ENCODE measurements at regions not wholly inside any gene's neighbourhood (a gene's known extent, or its start where the extent isn't known, plus 50 kb on each side); places are given as distances from the start of the nearest gene placed in this dataset.

DNA sequence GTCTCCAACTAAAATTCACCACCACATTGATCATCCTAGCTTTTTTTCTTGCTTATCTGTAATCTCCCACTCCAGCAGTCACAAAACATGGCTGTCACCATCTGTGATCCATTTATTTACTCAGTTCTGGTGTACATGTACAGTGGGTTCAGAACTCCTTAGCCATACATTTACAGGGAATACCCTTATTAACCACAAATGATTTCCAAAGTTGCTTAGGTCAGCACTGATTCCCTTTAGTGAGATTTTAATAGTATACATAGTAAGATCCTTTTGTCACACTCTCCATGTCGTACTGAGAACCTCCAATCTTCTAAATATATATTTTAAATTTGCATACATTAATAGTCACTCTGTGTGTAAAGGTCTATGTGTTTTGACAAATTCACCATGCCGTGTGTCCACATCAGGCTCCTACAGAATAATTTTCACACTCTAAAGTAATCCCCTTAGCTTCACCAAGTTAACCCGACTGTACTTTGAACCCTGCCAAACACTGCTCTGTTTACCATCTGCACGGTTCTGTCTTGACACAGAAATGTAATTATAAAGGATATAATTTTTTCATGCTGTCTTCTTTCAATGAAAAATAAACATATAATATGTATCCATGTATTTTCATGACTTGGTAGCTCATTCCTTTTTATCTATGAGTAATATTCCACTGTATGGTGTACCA is 473.6 kb upstream of the ZP4 start:
- no peak overlapping the region for H3K4me3 ChIP-seq
- no peaks in the 10 kb centered on the region for H3K27me3 ChIP-seq
- no peaks in the 10 kb centered on the region for H3K36me3 ChIP-seq
- no peak for ATAC-seq
- intact Hi-C loops (cut with DNase I): no loop called here
- H3K27ac ChIP-seq: no peak overlapping the region
- 82 to 86% methylated on average over 4 of the region's 4 CpGs for WGBS, 2 donors
- no peaks in the 10 kb centered on the region for H3K4me1 ChIP-seq
- peaks cover 0 to 9% (median 0%) of the 10 kb centered on the region in 11 donors for H3K9me3 ChIP-seq
- no peak for TF ChIP-seq CTCF (IDR thresholded peaks at IDR 0.05)
- DNase-seq: no peak

- Histone ChIP-seq H3K9me3 (no peaks in the 10 kb centered on the region), H3K4me3 (no peak overlapping the region), H3K27me3 (no peaks in the 10 kb centered on the region), H3K36me3 (no peaks in the 10 kb centered on the region), H3K27ac (no peak overlapping the region), H3K4me1 (no peaks in the 10 kb centered on the region)
- no peak for TF ChIP-seq CTCF (IDR thresholded peaks at IDR 0.05)
- intact Hi-C loops (cut with DNase I): no loop called here
- ATAC-seq (no peak), DNase-seq (no peak)
- WGBS, 2 donors: 75 to 83% methylated on average over 7 of the region's 7 CpGs
Observed at GRCh38 chr1:238360474-238360873, 469.8 kb upstream of the ZP4 start.

- WGBS, 2 donors: 80 to 84% methylated on average over 2 of the region's 2 CpGs
- DNase-seq (no peak), ATAC-seq (no peak)
- Histone ChIP-seq H3K4me1 (no peaks in the 10 kb centered on the region), H3K4me3 (no peak overlapping the region), H3K27ac (no peak overlapping the region), H3K27me3 (no peaks in the 10 kb centered on the region), H3K36me3 (no peaks in the 10 kb centered on the region), H3K9me3 (peaks cover 0 to 7% (median 0%) of the 10 kb centered on the region in 11 donors)
- no peak for TF ChIP-seq CTCF (IDR thresholded peaks at IDR 0.05)
- intact Hi-C loops (cut with DNase I): no loop called here
Observed at GRCh38 chr1:238350471-238350870, 459.7 kb upstream of the ZP4 start.

GRCh38 chr1:238346340-238346739 is 455.6 kb upstream of the ZP4 start:
- intact Hi-C loops (cut with DNase I): no loop called here
- peaks cover 0 to 9% (median 0%) of the 10 kb centered on the region in 11 donors for H3K9me3 ChIP-seq
- no peak for ATAC-seq
- no peaks in the 10 kb centered on the region for H3K27me3 ChIP-seq
- H3K4me1 ChIP-seq: no peaks in the 10 kb centered on the region
- no peaks in the 10 kb centered on the region for H3K36me3 ChIP-seq
- TF ChIP-seq CTCF (IDR thresholded peaks at IDR 0.05): no peak
- 38 to 59% methylated on average over 1 of the region's 1 CpG for WGBS, 2 donors
- H3K27ac ChIP-seq: no peak overlapping the region
- DNase-seq: no peak
- H3K4me3 ChIP-seq: no peak overlapping the region

All from heart right ventricle (tissue), 16 donors.